ENCODE measurements at regions not wholly inside any gene's neighbourhood (a gene's known extent, or its start where the extent isn't known, plus 50 kb on each side); places are given as distances from the start of the nearest gene placed in this dataset.

- TF ChIP-seq EZH2 (IDR thresholded peaks at IDR 0.05; ENCODE audit: borderline replicate concordance, low read depth, low read length, severe bottlenecking) (no peak), POLR2AphosphoS5 (IDR thresholded peaks at IDR 0.05; ENCODE audit: insufficient read depth, low read depth, low read length) (no peak), MAX (IDR thresholded peaks at IDR 0.05; ENCODE audit: insufficient read depth, insufficient read length) (no peak), POLR2A (IDR thresholded peaks at IDR 0.05; ENCODE audit: low read depth, low read length) (no peak), FOS (IDR thresholded peaks at IDR 0.05; ENCODE audit: borderline replicate concordance, insufficient read depth, low read length) (no peak), JUN (IDR thresholded peaks at IDR 0.05; ENCODE audit: borderline replicate concordance, insufficient read depth, insufficient read length, low read depth) (no peak), GATA2 (IDR thresholded peaks at IDR 0.05; ENCODE audit: insufficient read depth, insufficient read length, low read depth, low read length) (no peak), CTCF (IDR thresholded peaks at IDR 0.05; ENCODE audit: extremely low read depth in 1 of 2, insufficient read depth in 1 of 2, low read depth in 1 of 2, low read length in 2 of 2) (no peak), MYC (IDR thresholded peaks at IDR 0.05; ENCODE audit: low read depth, low read length) (no peak)
- Histone ChIP-seq H3K36me3 (ENCODE audit: control insufficient read depth in 2 of 2, extremely low read depth in 1 of 2, insufficient read depth in 2 of 2, low read length in 2 of 2) (no peaks in the 10 kb centered on the region), H2AFZ (ENCODE audit: low read depth, low read length) (no peak overlapping the region), H3K27ac (ENCODE audit: insufficient read depth, low read depth, low read length) (no peak overlapping the region), H3K4me3 (replicated peaks in 1 of 3; ENCODE audit: insufficient read depth in 1 of 3, low read depth in 1 of 3, low read length in 3 of 3) (no peak overlapping the region), H3K9me3 (replicated peaks; ENCODE audit: control insufficient read depth, insufficient read depth, low read length) (no peaks in the 10 kb centered on the region), H4K20me1 (replicated peaks; ENCODE audit: control insufficient read depth, extremely low read depth, insufficient read depth, low read length) (no peaks in the 10 kb centered on the region), H3K27me3 (ENCODE audit: control insufficient read depth in 2 of 2, insufficient read depth in 2 of 2, low read length in 2 of 2) (peaks cover 0 to 4% of the 10 kb centered on the region in 2 experiments), H3K4me1 (ENCODE audit: control insufficient read depth, extremely low read depth, insufficient read depth, low read length) (no peaks in the 10 kb centered on the region), H3K4me2 (ENCODE audit: insufficient read depth, low read length) (no peak overlapping the region), H3K9ac (replicated peaks; ENCODE audit: extremely low read depth, insufficient read depth, low read length) (no peak overlapping the region), H3K79me2 (ENCODE audit: control insufficient read depth, insufficient read depth, low read length) (no peaks in the 10 kb centered on the region), H3K9me1 (replicated peaks; ENCODE audit: control insufficient read depth, extremely low read depth, insufficient read depth, low read length) (no peaks in the 10 kb centered on the region)
- intact Hi-C loops (cut with micrococcal nuclease) (no loop called here), dilution Hi-C loops (cut with MboI; ENCODE audit: extremely low pct_ligation_motif_present, low sequenced_read_pairs) (no loop called here)
- ChIA-PET POLR2A (no interaction called here), CTCF (interaction anchor here (2.2 kb wide), 1 partner anchor 55 kb away, joined by 4 read pairs; no protein-coding TSS in a partner anchor)
- DNase-seq (ENCODE audit: low read depth, low spot score) (no peak), FAIRE-seq (no peak)
- no TSS peak for BruUV-seq (replicated peaks)
Observed at GRCh38 chr3:188084752-188085583, 69.0 kb upstream of the LPP start.
